GM21529 (cell line): ENCODE measurements at regions not wholly inside any gene's neighbourhood (a gene's known extent, or its start where the extent isn't known, plus 50 kb on each side); places are given as distances from the start of the nearest gene placed in this dataset.
A peak's percentile ranks its signal among the peaks of the same experiment; 100 is the strongest.

Source experiments
- ATAC-seq: cut with Tn5 transposase; IDR thresholded peaks from one replicate; pipeline ENCODE4 v1.9.1; 2021; ENCODE audit not compliant: unreplicated experiment

GRCh38 chr11:32161293-32161692 is 70.4 kb downstream of the RCN1 start:
- no peak for ATAC-seq

GRCh38 chr11:32162351-32162750 is 71.5 kb downstream of the RCN1 start:
- ATAC-seq: no peak

GRCh38 chr11:32162906-32163305 is 72.0 kb downstream of the RCN1 start:
- no peak for ATAC-seq

GRCh38 chr11:32163557-32163956 is 72.7 kb downstream of the RCN1 start:
- no peak for ATAC-seq

DNA sequence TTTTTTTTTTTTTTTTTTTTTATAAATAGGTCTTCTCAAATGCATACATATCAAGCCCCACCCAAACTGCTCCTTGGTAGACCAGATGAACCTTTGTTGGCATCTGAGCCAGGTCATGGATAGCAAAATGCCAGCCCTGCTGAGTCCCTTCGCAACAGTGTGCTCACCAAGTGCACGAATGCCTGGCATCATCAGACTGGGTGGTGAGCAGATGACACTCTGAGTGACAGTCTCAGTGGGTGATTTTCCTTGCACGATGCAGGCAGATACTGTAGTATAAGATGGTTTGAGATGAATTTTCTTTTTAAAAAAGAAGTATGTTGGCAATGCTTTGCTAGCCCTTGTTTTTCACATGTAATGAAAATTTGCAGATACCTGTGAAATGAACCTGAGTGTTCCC is 74.0 kb downstream of the RCN1 start:
- no peak for ATAC-seq

- no peak for ATAC-seq
Measured at GRCh38 chr11:32168924-32169323, 78.0 kb downstream of the RCN1 start.

DNA sequence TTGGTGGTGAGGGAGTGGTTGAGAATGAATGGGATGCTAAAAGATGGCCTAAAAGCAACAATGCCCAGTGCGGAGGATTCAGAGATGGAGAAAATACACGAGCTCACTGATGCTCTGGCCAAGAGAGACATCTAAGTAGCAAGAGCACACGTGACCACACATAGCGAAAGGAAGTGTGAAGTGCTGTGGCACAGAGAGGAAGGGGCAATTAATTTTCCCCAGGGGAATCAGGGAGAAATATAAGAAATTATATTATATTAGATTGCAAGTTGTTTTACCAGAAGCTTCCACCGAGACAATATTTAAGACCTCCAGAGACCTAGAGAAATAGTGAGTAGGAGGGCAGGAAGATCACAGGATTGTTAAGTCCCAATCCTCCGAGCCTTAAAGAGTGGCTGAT is 80.6 kb downstream of the RCN1 start:
- ATAC-seq: no peak

DNA sequence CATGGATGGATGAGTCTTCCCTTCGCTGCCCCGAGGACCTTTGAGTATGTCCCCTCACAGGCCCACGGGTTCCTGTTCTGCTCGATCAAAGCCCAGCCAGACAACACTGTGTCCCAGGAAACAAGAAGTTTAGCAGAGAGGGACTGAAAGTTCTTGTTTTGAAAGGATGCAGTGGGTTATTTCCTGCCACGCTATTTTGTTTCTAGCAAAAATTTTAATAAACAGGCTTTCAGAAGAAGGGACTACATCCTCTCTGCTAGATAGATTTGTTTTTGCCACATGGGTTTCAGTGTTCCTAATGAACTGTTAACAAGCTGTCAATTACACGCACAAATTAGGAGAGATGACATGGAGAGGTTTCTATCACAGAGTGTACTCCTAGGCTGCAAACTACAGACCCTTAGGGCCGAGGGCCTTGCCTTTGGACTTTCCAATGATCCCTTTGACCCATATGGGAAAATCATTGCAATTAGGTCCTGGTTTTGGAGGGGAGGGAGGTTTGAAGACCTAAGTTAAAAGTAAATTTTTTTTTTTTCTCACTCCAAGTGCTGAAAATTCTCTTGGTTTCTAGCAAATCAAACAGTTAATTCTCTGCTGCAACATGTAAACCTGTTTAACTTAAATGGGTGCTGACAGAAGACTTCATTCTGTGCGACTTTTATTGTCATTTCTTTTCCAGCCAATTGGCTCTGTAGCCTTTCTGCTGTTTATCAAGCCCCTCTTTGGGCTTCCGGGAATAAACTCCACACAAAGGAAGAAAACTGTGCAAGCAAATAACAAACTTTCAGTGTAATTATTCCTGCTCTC is 81.4 kb downstream of the RCN1 start:
- no peak for ATAC-seq

DNA sequence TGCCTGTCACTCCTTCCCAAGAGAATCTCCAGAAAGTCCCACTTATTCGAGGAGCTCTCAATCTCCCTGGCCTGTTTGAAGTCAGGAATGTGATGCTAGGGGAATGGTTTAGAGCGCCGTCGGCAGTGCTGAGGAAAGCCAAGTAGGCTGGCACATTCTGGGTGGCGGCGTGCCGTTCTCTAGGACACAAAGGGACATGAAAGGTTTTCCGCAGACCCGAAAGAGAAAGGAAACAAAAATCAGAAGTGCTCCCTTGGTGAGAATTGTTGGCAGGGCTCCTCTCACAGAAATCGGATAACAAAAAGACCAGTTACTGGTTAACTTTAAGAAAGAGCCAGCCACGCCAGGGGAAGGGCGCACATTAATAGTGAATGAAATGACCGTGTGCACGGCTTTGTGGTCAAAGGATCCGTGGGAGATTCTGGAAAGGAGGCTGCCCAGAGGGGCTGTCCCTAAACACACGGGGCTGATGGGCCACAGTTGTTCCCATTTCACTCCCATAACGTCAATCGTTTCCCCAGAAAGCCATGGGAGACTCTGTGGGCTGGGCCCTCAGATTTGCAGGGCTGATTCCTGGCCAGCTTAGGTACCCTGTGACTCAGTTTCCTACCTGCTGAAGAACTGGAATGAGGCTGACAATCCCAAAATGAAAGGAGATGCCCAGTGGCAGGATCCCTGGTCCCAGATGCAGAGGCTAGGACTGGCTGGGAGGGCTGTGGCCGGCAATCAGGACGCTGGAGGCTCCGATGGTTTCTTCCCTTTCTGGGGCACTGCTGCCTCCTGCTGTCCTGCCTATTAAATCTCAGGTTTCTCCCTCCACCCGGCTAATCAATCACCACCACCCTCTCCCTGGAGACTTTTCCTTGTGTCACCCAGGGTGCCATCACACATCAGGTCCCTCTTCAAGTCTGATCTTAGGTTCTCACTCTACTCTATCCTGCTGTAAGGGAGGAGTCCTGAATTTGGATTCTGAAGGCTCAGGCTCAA is 82.3 kb downstream of the RCN1 start:
- ATAC-seq: peak; percentile 56

DNA sequence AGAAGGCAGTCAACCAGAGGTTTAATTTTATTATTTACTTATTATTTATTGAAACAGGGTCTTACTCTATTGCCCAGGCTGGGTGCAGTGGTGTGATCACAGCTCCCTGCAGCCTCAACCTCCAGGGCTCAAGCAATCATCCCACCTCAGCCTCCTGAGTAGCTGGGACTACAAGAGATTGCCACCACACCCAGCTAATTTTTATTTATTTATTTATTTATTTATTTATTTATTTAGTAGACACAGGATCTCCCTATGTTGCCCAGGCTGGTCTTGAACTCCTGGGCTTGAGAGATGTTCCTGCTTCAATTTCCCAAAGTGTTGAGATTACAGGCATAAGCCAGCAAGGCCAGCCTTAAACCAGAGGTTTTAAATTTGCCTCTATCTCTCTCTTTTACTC is 83.1 kb downstream of the RCN1 start:
- ATAC-seq: no peak

GRCh38 chr11:32176223-32176934 is 85.5 kb downstream of the RCN1 start:
- ATAC-seq: peak; percentile 81

DNA sequence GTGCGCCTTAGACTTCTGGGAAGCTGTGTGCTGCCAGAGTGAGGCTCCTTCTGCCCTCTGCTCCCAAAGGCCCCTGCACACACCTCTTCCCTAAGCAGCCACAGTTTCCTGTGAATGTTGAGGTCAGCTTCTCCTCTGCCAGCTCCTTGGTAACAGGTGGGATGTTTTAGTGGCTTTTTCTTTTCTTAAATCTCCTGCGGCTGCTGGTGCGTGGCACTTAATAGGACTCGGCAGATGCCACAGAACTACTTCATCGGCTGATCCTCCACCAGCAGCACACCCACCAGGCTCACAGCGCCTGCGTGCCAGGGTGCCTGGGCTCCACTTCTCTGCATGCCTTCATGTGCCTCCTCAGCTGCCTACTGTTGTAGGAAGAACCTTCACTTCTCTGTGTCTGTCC is 87.8 kb downstream of the RCN1 start:
- ATAC-seq: no peak

DNA sequence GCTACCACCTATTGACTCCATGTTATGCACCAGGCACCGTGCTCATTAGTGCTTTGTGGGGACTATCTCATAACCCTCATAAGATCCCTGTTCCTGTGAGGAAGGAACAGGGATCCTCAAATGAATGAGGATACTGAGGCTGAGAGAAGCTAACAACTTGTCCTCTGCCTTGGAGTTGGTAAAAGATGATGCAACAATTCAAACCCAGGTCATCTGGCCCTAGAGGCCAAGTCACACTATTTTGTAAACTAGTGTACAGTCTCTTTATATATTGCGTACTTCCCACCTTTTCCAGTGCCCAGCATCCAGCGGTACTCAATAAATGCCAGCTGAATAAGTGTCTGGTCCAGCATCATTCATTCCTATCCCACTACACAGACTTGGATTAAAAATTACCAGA is 92.6 kb downstream of the RCN1 start:
- no peak for ATAC-seq

GRCh38 chr11:32184041-32184722 is 93.3 kb downstream of the RCN1 start:
- ATAC-seq: peak; percentile 16

DNA sequence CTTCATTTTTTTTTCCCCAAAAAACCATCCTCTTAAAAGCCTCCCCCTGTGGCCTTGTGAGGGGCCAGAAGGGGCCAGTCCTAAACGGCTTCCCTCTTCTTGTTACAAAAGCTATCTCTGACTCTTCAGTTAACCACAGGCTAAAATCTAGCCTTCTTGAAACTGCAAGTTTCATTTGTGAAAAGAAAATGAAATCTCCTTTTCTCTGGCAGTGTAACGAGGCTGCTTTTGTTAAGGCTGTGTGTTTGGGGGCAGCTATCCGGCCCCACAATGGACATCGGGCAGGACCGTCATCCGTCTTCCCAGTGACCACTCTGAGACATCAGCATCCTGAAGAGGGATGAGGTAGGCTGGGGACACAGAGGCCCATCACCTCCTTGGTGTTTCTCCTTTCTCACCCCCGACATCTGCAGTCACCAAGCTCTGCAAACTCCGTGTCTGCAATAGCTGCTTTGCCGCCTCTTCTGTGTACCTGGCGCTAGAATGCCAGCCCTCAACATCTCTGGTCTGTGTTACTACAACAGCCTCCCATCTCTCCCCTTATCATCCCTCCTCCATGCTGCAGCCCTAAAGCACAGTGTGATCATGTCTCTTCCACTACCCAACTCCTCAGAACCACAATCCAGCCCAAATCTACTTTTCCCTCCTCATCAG is 94.0 kb downstream of the RCN1 start:
- peak; percentile 69 for ATAC-seq

DNA sequence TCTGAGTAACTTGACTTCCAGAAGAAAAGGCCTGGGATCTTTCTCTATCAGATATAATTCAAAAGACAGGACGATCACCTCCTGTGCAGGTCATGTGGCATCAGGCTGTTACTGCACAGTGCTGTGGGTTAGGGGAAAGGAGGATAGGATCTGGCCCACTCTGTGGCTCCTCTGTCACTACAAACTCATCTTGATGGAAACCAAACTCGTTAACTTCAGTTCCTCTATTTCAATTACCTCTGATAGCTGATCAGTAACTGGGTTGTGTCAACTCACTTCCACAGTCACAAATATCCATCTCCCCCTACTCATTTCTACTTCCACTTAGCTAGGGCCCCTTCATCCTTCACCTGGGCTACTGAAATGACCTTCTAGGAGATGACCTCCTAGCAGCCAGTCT is 95.2 kb downstream of the RCN1 start:
- ATAC-seq: no peak

GRCh38 chr11:32187111-32187510 is 96.2 kb downstream of the RCN1 start:
- no peak for ATAC-seq

DNA sequence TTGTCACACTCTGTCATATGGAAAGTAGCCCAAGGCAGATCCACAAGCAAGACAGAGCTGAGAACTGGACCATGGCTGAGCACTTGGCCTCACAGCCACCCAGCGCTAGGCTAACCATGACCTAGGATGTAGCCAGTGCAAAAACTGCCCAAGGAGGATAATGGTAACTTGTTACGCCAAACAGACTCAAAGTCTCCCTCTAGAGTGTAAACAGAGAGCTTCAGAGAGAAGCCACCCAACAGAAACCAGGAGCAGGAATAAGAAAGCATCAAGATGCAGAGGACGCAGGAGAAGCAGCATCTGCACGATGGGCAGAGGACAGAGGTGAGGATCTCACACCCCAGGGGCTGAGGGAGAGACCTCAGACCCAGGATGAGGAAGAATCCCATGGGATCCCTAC is 97.9 kb downstream of the RCN1 start:
- no peak for ATAC-seq

DNA sequence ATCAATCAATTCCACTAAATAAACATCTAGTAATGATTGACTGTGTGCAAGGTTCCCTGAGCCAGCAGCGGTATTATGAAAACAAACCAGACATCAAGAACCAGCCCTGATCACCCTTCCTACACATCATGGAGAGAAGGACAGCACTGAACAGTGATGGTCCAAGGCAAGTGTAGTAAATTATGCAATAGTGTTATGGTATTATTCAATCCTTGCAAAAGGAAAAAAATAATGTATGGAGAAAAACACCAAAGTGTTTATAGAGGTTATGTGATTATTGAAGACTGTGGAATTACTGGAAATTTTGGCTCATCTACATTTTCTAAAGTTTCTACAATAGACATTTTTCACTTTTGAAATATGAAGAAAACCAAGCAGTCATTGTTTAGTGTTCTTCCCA is 105.3 kb downstream of the RCN1 start:
- no peak for ATAC-seq

GRCh38 chr11:32198053-32198452 is 107.2 kb downstream of the RCN1 start:
- no peak for ATAC-seq
